Nephron progenitor cell (in vitro differentiated cells): ENCODE measurements at regions not wholly inside any gene's neighbourhood (a gene's known extent, or its start where the extent isn't known, plus 50 kb on each side); places are given as distances from the start of the nearest gene placed in this dataset.

ENCODE experiments used
- DNase-seq: peaks from one replicate; pipeline ENCODE4 v3.0.0; 2021
- H3K27ac Mint-ChIP-seq: 2 replicates; pipeline ENCODE4 v1.8.0; 2021; ENCODE audit warnings: mild to moderate bottlenecking, moderate library complexity, mixed read lengths
- H3K27me3 Mint-ChIP-seq: 2 replicates; pipeline ENCODE4 v1.8.0; 2021; ENCODE audit warnings: mild to moderate bottlenecking, low read depth, mixed read lengths; ENCODE audit not compliant: poor library complexity
- H3K36me3 Mint-ChIP-seq: 2 replicates; pipeline ENCODE4 v1.8.0; 2021; ENCODE audit warnings: low read depth, mixed read lengths
- H3K4me1 Mint-ChIP-seq: 2 replicates; pipeline ENCODE4 v1.8.0; 2021; ENCODE audit warnings: mixed read lengths
- H3K4me3 Mint-ChIP-seq: 2 replicates; pipeline ENCODE4 v1.8.0; 2021; ENCODE audit warnings: mild to moderate bottlenecking, moderate library complexity, mixed read lengths
- H3K9me3 Mint-ChIP-seq: 2 replicates; pipeline ENCODE4 v1.8.0; 2021; ENCODE audit warnings: mild to moderate bottlenecking, moderate library complexity, mixed read lengths
- TF ChIP-seq, protein P1 (sequence below): fragments of 200-600 bp; sonication (generic); IDR thresholded peaks from 2 replicates; pipeline ENCODE4 v1.5.0; 2021; ENCODE audit warnings: antibody characterized with exemption

DNA sequence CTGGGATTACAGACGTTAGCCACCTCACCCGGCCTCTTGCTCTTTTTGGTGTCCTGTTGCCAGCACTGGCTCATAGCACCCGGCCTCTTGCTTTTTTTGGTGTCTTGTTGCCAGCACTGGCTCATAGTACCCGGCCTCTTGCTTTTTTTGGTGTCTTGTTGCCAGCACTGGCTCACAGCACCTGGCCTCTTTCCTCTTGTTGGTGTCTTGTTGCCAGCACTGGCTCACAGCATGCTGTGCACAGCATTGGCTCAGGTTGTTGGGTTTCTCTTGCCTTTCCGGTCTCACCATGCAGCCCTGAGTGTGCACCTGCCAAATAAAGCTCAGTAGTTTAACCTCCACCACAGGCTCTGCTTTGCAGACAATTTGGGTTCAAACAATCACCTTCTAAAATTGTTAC lies 208.2 kb downstream of the THBS2 start:
- H3K4me3 Mint-ChIP-seq = no peak overlapping the region
- H3K9me3 Mint-ChIP-seq = no peaks in the 10 kb centered on the region
- H3K4me1 Mint-ChIP-seq = no peaks in the 10 kb centered on the region
- H3K36me3 Mint-ChIP-seq = no peaks in the 10 kb centered on the region
- H3K27ac Mint-ChIP-seq = peak overlapping the region; percentile 28
- H3K27me3 Mint-ChIP-seq = peaks cover 6% of the 10 kb centered on the region
- TF ChIP-seq, protein P1, sequence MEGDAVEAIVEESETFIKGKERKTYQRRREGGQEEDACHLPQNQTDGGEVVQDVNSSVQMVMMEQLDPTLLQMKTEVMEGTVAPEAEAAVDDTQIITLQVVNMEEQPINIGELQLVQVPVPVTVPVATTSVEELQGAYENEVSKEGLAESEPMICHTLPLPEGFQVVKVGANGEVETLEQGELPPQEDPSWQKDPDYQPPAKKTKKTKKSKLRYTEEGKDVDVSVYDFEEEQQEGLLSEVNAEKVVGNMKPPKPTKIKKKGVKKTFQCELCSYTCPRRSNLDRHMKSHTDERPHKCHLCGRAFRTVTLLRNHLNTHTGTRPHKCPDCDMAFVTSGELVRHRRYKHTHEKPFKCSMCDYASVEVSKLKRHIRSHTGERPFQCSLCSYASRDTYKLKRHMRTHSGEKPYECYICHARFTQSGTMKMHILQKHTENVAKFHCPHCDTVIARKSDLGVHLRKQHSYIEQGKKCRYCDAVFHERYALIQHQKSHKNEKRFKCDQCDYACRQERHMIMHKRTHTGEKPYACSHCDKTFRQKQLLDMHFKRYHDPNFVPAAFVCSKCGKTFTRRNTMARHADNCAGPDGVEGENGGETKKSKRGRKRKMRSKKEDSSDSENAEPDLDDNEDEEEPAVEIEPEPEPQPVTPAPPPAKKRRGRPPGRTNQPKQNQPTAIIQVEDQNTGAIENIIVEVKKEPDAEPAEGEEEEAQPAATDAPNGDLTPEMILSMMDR = no peak
- no peak for DNase-seq

DNA sequence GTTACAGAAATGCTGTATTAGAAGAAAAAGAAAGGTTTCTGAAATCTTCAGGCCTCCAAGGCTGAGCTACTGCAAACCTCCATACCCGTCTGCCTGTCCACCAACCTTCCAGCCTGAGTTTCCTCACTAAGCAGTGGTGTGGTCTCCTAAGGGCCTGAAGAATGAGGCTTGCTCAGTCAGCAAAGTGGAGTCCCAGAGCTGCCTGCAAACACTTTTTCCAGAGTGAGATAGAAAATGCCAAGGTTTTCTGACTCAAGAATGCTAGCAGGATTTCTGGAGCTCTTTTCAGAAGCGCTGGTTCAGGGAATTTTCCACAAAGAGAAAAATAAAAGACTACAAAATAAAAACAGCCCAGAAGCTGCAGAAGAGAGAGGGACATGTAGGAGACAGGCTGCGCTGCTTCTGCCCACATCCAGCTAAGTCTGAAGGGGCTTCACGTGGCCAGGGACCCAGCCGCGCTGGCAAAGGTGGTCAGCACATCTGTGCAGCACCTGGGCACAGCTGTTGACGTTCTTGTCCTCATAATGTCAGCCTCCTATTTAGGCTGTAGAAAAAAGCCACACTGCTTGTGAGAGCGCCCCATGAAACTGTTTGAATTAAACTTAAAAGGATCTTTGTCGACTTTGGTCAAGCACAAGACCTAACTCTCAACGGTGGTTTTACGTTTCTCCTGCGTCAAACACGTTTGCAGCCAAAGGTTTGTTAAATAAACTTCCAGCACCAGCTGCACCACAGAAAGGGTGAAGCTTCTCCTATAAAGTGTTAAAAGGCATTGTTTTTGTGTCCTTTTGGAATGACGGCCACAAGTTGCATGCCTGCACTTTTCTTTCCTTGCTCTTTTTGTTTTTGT lies 209.0 kb downstream of the THBS2 start:
- DNase-seq = no peak
- Mint-ChIP-seq H3K27me3 (peaks cover 12% of the 10 kb centered on the region), H3K36me3 (no peaks in the 10 kb centered on the region), H3K4me1 (no peaks in the 10 kb centered on the region), H3K4me3 (no peak overlapping the region), H3K27ac (no peak overlapping the region), H3K9me3 (no peaks in the 10 kb centered on the region)
- TF ChIP-seq, protein P1 = no peak

DNA sequence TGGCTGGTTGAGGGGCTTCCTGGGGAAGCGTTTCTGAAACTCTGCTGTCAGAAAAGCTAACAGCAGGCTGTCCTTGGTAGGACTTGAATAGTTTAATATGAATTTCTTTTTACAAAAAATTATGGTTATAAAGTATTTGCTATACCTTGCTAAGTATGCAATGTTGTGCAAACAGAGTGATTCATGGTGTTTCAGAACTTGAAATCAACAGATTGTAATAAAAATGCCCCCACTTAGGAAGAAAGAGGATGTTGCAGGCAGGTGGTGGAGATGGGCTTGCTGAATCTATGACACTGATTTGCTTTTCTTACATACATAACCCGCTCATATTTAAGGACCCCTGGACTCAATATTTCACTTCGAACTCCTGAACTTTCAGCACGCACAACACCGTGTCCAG lies 211.6 kb downstream of the THBS2 start:
- TF ChIP-seq, protein P1 = no peak
- no peak for DNase-seq
- H3K4me1 Mint-ChIP-seq = no peaks in the 10 kb centered on the region
- H3K4me3 Mint-ChIP-seq = no peak overlapping the region
- H3K9me3 Mint-ChIP-seq = peaks cover 20% of the 10 kb centered on the region
- peaks cover 5% of the 10 kb centered on the region for H3K36me3 Mint-ChIP-seq
- H3K27ac Mint-ChIP-seq = no peak overlapping the region
- H3K27me3 Mint-ChIP-seq = peaks cover 16% of the 10 kb centered on the region

DNA sequence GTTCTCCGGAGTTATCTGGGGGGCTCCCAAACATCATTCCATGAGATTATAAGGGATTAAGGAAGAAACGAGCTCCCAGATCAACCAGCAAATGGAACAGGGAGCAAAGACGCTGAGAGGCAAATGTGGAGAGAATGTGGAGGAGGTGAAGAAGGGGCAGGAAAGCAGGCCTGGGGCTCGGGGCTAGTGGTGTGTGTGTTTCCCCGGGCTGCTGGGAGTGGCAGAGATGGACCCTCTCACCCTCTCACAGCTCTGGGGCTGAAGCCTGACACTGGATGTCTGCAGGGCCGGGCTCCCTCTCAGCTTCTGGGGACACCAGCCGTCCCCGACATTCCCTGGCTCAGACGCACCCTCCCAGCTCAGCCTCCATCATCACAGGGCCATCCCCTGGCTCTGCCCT lies 212.6 kb downstream of the THBS2 start:
- no peak overlapping the region for H3K27ac Mint-ChIP-seq
- no peak overlapping the region for H3K4me3 Mint-ChIP-seq
- peaks cover 16% of the 10 kb centered on the region for H3K27me3 Mint-ChIP-seq
- H3K36me3 Mint-ChIP-seq = peaks cover 5% of the 10 kb centered on the region
- H3K4me1 Mint-ChIP-seq = no peaks in the 10 kb centered on the region
- TF ChIP-seq, protein P1 = no peak
- H3K9me3 Mint-ChIP-seq = peaks cover 25% of the 10 kb centered on the region
- no peak for DNase-seq

DNA sequence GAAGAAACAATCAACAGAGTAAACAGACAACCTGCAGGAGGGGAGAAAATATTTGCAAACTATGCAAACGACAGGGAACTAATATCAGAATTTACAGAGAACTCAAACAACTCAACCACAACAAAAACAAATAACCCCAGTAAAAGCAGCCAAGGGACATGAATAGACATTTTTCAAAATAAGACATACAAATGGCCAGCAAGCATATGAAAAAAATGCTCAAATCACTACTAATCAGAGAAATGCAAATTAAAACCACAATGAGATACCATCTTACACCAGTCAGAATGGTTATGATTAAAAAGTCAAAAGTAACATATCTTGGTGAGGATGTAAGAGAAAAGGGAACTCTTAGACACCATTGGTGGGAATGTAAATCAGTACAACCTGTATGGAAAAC lies 215.0 kb downstream of the THBS2 start:
- Mint-ChIP-seq H3K27me3 (peaks cover 13% of the 10 kb centered on the region), H3K4me1 (peaks cover 5% of the 10 kb centered on the region), H3K4me3 (no peak overlapping the region), H3K36me3 (peaks cover 5% of the 10 kb centered on the region), H3K9me3 (peaks cover 25% of the 10 kb centered on the region), H3K27ac (no peak overlapping the region)
- DNase-seq = no peak
- TF ChIP-seq, protein P1 = no peak
